GM21723 (cell line): ENCODE measurements at regions not wholly inside any gene's neighbourhood (a gene's known extent, or its start where the extent isn't known, plus 50 kb on each side); places are given as distances from the start of the nearest gene placed in this dataset.
A peak's percentile ranks its signal among the peaks of the same experiment; 100 is the strongest.

Experiments
- ATAC-seq: cut with Tn5 transposase; IDR thresholded peaks from one replicate; pipeline ENCODE4 v1.9.1; 2021; ENCODE audit warnings: mild to moderate bottlenecking, moderate library complexity; ENCODE audit not compliant: unreplicated experiment

GRCh38 chr18:51398104-51398503 is 200.6 kb upstream of the MEX3C start:
- no peak for ATAC-seq

GRCh38 chr18:51399491-51400122 is 202.1 kb upstream of the MEX3C start:
- ATAC-seq, result no peak

- no peak for ATAC-seq
Observed at GRCh38 chr18:51400721-51401120, 203.2 kb upstream of the MEX3C start.

GRCh38 chr18:51401912-51402311 is 204.4 kb upstream of the MEX3C start:
- ATAC-seq, result no peak

- ATAC-seq, result no peak
Observed at GRCh38 chr18:51404620-51405019, 207.1 kb upstream of the MEX3C start.

GRCh38 chr18:51405683-51406477 is 208.4 kb upstream of the MEX3C start:
- no peak for ATAC-seq

GRCh38 chr18:51417643-51418483 is 220.4 kb upstream of the MEX3C start:
- no peak for ATAC-seq

- ATAC-seq, result peak; percentile 65
Observed at GRCh38 chr18:51425475-51425874, 228.0 kb upstream of the MEX3C start.

GRCh38 chr18:51425889-51426288 is 228.4 kb upstream of the MEX3C start:
- peak; percentile 41 for ATAC-seq

- ATAC-seq, result no peak
Observed at GRCh38 chr18:51426996-51427395, 229.5 kb upstream of the MEX3C start.

- no peak for ATAC-seq
Observed at GRCh38 chr18:51429644-51430043, 232.2 kb upstream of the MEX3C start.

- ATAC-seq, result no peak
Observed at GRCh38 chr18:51430538-51430937, 233.1 kb upstream of the MEX3C start.

- ATAC-seq, result no peak
Observed at GRCh38 chr18:51433296-51433695, 235.8 kb upstream of the MEX3C start.

GRCh38 chr18:51433881-51434280 is 236.4 kb upstream of the MEX3C start:
- ATAC-seq, result no peak

GRCh38 chr18:51437280-51438271 is 240.1 kb upstream of the MEX3C start:
- no peak for ATAC-seq

GRCh38 chr18:51438797-51439350 is 241.4 kb upstream of the MEX3C start:
- ATAC-seq, result no peak

- ATAC-seq, result no peak
Observed at GRCh38 chr18:51442012-51442411, 244.5 kb upstream of the MEX3C start.

- ATAC-seq, result no peak
Observed at GRCh38 chr18:51446571-51447210, 249.2 kb upstream of the MEX3C start.
